ENCODE measurements at regions not wholly inside any gene's neighbourhood (a gene's known extent, or its start where the extent isn't known, plus 50 kb on each side); places are given as distances from the start of the nearest gene placed in this dataset.

DNA sequence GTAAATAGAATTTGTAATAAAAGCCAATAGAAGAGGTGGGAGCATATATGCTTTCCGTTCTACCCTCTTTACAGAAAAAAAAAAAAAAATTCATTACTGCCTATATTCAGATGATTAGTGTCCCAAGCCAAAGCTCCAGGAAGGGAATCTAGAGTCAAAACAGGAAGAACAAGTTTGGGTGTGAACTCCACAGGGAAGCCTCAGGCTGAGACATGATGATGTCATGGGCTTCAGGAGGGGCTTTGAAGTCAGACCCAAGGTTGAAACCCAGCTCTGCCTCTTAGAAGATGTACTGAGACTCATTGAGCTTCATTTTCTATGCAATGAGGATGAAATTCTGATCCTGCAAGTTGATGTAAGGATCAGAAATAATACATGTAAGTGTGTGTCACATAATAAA lies 250.0 kb upstream of the ADGRL2 start:
- H3K4me3 Mint-ChIP-seq = no peak overlapping the region
- Histone ChIP-seq H3K9ac (ENCODE audit: insufficient read depth, low read length, poor library complexity, severe bottlenecking) (no peak overlapping the region), H3K79me2 (ENCODE audit: insufficient read depth, low read length) (no peaks in the 10 kb centered on the region), H3K4me1 (ENCODE audit: control insufficient read depth in 1 of 2, insufficient read depth in 2 of 2, low read length in 2 of 2) (no peaks in the 10 kb centered on the region), H3K27me3 (ENCODE audit: control insufficient read depth in 2 of 2, insufficient read depth in 2 of 2, low read length in 2 of 2) (no peaks in the 10 kb centered on the region), H3K27ac (ENCODE audit: low read depth in 1 of 2, low read length in 2 of 2) (no peak overlapping the region), H4K20me1 (ENCODE audit: insufficient read depth, low read length) (no peaks in the 10 kb centered on the region), H2AFZ (ENCODE audit: insufficient read depth, low read depth, low read length, poor library complexity, severe bottlenecking) (no peak overlapping the region), H3K4me2 (replicated peaks; ENCODE audit: extremely low read depth, low read length, poor library complexity, severe bottlenecking) (no peak overlapping the region), H3K36me3 (replicated peaks in 1 of 2; ENCODE audit: control insufficient read depth in 1 of 2, insufficient read depth in 2 of 2, low read length in 2 of 2) (no peaks in the 10 kb centered on the region), H3K4me3 (replicated peaks in 1 of 3; ENCODE audit: low read depth in 2 of 3, low read length in 3 of 3) (no peak overlapping the region), H3K9me3 (replicated peaks in 1 of 2; ENCODE audit: control insufficient read depth in 1 of 2, insufficient read depth in 1 of 2, low read length in 2 of 2) (no peaks in the 10 kb centered on the region)
- no peak for TF ChIP-seq CTCF (IDR thresholded peaks at IDR 0.05)
- no peaks in the 10 kb centered on the region for H3K36me3 Mint-ChIP-seq
- peaks cover 0 to 2% (median 0%) of the 10 kb centered on the region in 7 donors for H3K9me3 Mint-ChIP-seq
- WGBS (ENCODE audit: insufficient coverage) = no CpG with 5 or more reads among the region's 1 CpG
- H3K27me3 Mint-ChIP-seq (ENCODE audit: low read depth in 3 of 3) = no peaks in the 10 kb centered on the region
- intact Hi-C loops (cut with micrococcal nuclease) = no loop called here
- no peak overlapping the region for H3K27ac Mint-ChIP-seq
- DNase-seq = no peak
- no peaks in the 10 kb centered on the region for H3K4me1 Mint-ChIP-seq

GRCh38 chr1:81549588-81550127 lies 251.1 kb upstream of the ADGRL2 start:
- Mint-ChIP-seq H3K36me3 (no peaks in the 10 kb centered on the region), H3K4me1 (no peaks in the 10 kb centered on the region), H3K9me3 (peaks cover 0 to 2% (median 0%) of the 10 kb centered on the region in 7 donors), H3K27ac (no peak overlapping the region), H3K27me3 (ENCODE audit: low read depth in 3 of 3) (no peaks in the 10 kb centered on the region), H3K4me3 (no peak overlapping the region)
- no peak for TF ChIP-seq CTCF (IDR thresholded peaks at IDR 0.05)
- no peaks in the 10 kb centered on the region for H3K9me3 ChIP-seq (replicated peaks in 1 of 2; ENCODE audit: control insufficient read depth in 1 of 2, insufficient read depth in 1 of 2, low read length in 2 of 2)
- no peaks in the 10 kb centered on the region for H3K36me3 ChIP-seq (replicated peaks in 1 of 2; ENCODE audit: control insufficient read depth in 1 of 2, insufficient read depth in 2 of 2, low read length in 2 of 2)
- no peaks in the 10 kb centered on the region for H3K4me1 ChIP-seq (ENCODE audit: control insufficient read depth in 1 of 2, insufficient read depth in 2 of 2, low read length in 2 of 2)
- H3K4me3 ChIP-seq (replicated peaks in 1 of 3; ENCODE audit: low read depth in 2 of 3, low read length in 3 of 3) = no peak overlapping the region
- H4K20me1 ChIP-seq (ENCODE audit: insufficient read depth, low read length) = no peaks in the 10 kb centered on the region
- no peaks in the 10 kb centered on the region for H3K79me2 ChIP-seq (ENCODE audit: insufficient read depth, low read length)
- no peak overlapping the region for H3K9ac ChIP-seq (ENCODE audit: insufficient read depth, low read length, poor library complexity, severe bottlenecking)
- intact Hi-C loops (cut with micrococcal nuclease) = no loop called here
- no peaks in the 10 kb centered on the region for H3K27me3 ChIP-seq (ENCODE audit: control insufficient read depth in 2 of 2, insufficient read depth in 2 of 2, low read length in 2 of 2)
- no peak for DNase-seq
- no CpG with 5 or more reads among the region's 1 CpG for WGBS (ENCODE audit: insufficient coverage)
- H3K4me2 ChIP-seq (replicated peaks; ENCODE audit: extremely low read depth, low read length, poor library complexity, severe bottlenecking) = no peak overlapping the region
- no peak overlapping the region for H3K27ac ChIP-seq (ENCODE audit: low read depth in 1 of 2, low read length in 2 of 2)
- no peak overlapping the region for H2AFZ ChIP-seq (ENCODE audit: insufficient read depth, low read depth, low read length, poor library complexity, severe bottlenecking)
